HEK293 (cell line): ENCODE measurements at regions not wholly inside any gene's neighbourhood (a gene's known extent, or its start where the extent isn't known, plus 50 kb on each side); places are given as distances from the start of the nearest gene placed in this dataset.

Experiments used
- CTCF ChIA-PET: fragments of 350-600 bp; formaldehyde crosslinking; extraction: SDS; loops from one replicate; lab custom pipeline; 2021; ENCODE audit warnings: antibody characterized with exemption; lab: Yijun Ruan, JAX
- POLR2A ChIA-PET: fragments of 300-600 bp; formaldehyde crosslinking; extraction: SDS; loops from one replicate; lab custom pipeline; 2020; ENCODE audit warnings: antibody characterized with exemption, inconsistent platforms; lab: Yijun Ruan, JAX
- H3K27ac ChIP-seq: fragments of 200-500 bp; sonication (Bioruptor generic); 2 replicates; pipeline ENCODE4 v1.5.1; 2014; ENCODE audit warnings: low read depth, low read length, control low read depth, inconsistent platforms; ENCODE audit errors: extremely low read depth
- H3K36me3 ChIP-seq, 2 experiments: fragments of 200-500 bp in 1 of 2; sonication (Bioruptor generic) in 1 of 2; 1 replicate in 1 of 2; 2 replicates in 1 of 2; pipeline ENCODE4 v1.5.1; 2014 to 2017; ENCODE audit warnings: inconsistent platforms in 2 of 2, low read length in 2 of 2; ENCODE audit not compliant: control insufficient read depth in 2 of 2, insufficient read depth in 1 of 2
- H3K4me1 ChIP-seq: fragments of 200-500 bp; sonication (Bioruptor generic); 2 replicates; pipeline ENCODE4 v1.5.1; 2014; ENCODE audit warnings: mild to moderate bottlenecking, low read length, inconsistent platforms; ENCODE audit not compliant: control insufficient read depth, insufficient read depth
- H3K4me3 ChIP-seq: 2 replicates; pipeline ENCODE4 v1.5.1; 2011; ENCODE audit warnings: low read depth, mild to moderate bottlenecking, control low read depth, low read length, moderate library complexity
- H3K9me3 ChIP-seq: fragments of 200-500 bp; sonication (Bioruptor generic); 2 replicates; pipeline ENCODE4 v1.5.1; 2014; ENCODE audit warnings: low read depth, low read length, inconsistent platforms; ENCODE audit not compliant: control insufficient read depth, insufficient read depth
- GLIS1 ChIP-seq: fragments of 450-650 bp; formaldehyde crosslinking; IDR thresholded peaks from 2 replicates; pipeline ENCODE4 v1.5.1; 2016; ENCODE audit warnings: missing biosample characterization, missing genetic modification characterization
- HOXC10 ChIP-seq: sonication (generic); formaldehyde crosslinking; IDR thresholded peaks from 2 replicates; pipeline ENCODE4 v1.8.1; 2023; ENCODE audit warnings: mild to moderate bottlenecking, missing genetic modification reagents
- HOXD13 ChIP-seq: sonication (generic); formaldehyde crosslinking; IDR thresholded peaks from 2 replicates; pipeline ENCODE4 v1.8.0; 2022; ENCODE audit warnings: missing genetic modification reagents, borderline replicate concordance
- RBAK ChIP-seq: fragments of 450-650 bp; formaldehyde crosslinking; IDR thresholded peaks from 2 replicates; pipeline ENCODE4 v1.5.1; 2016; ENCODE audit warnings: missing biosample characterization, missing genetic modification characterization
- REPIN1 ChIP-seq: fragments of 450-650 bp; formaldehyde crosslinking; IDR thresholded peaks from 2 replicates; pipeline ENCODE4 v1.5.1; 2017; ENCODE audit warnings: missing biosample characterization, missing genetic modification characterization, low read depth
- SCRT2 ChIP-seq: fragments of 450-650 bp; formaldehyde crosslinking; IDR thresholded peaks from 2 replicates; pipeline ENCODE4 v1.5.1; 2016; ENCODE audit warnings: missing biosample characterization, missing genetic modification characterization
- SETDB1 ChIP-seq: IDR thresholded peaks from one replicate; pipeline ENCODE4 v1.6.1; 2017; ENCODE audit warnings: mild to moderate bottlenecking, low read length, moderate library complexity, mixed read lengths; ENCODE audit not compliant: insufficient read length
- TCF7L2 ChIP-seq: IDR thresholded peaks from 2 replicates; pipeline ENCODE4 v1.6.1; 2011; ENCODE audit warnings: low read depth, mild to moderate bottlenecking, inconsistent platforms, low read length, moderate library complexity, borderline replicate concordance
- ZFHX2 ChIP-seq: fragments of 450-650 bp; formaldehyde crosslinking; conservative IDR thresholded peaks from 2 replicates; pipeline ENCODE4 v1.5.1; 2016; ENCODE audit warnings: missing biosample characterization, missing genetic modification characterization
- ZNF112 ChIP-seq: fragments of 450-650 bp; formaldehyde crosslinking; IDR thresholded peaks from 2 replicates; pipeline ENCODE4 v1.5.0; 2017; ENCODE audit warnings: missing biosample characterization, missing genetic modification characterization
- ZNF19 ChIP-seq: fragments of 450-650 bp; formaldehyde crosslinking; IDR thresholded peaks from 2 replicates; pipeline ENCODE4; 2016; ENCODE audit warnings: missing biosample characterization, missing genetic modification characterization, low read depth
- ZNF211 ChIP-seq: fragments of 450-650 bp; formaldehyde crosslinking; IDR thresholded peaks from 2 replicates; pipeline ENCODE4 v1.5.1; 2016; ENCODE audit warnings: low read depth, missing biosample characterization, missing genetic modification characterization
- ZNF24 ChIP-seq: fragments of 450-650 bp; formaldehyde crosslinking; IDR thresholded peaks from 2 replicates; pipeline ENCODE4 v1.5.1; 2016; ENCODE audit warnings: missing biosample characterization, missing genetic modification characterization
- ZNF248 ChIP-seq: fragments of 450-650 bp; formaldehyde crosslinking; IDR thresholded peaks from 2 replicates; pipeline ENCODE4 v1.5.1; 2017; ENCODE audit warnings: missing biosample characterization, missing genetic modification characterization
- ZNF391 ChIP-seq: fragments of 450-650 bp; formaldehyde crosslinking; IDR thresholded peaks from 2 replicates; pipeline ENCODE4 v1.5.1; 2016; ENCODE audit warnings: low read depth, missing biosample characterization, missing genetic modification characterization, borderline replicate concordance
- ZNF530 ChIP-seq: fragments of 450-650 bp; formaldehyde crosslinking; IDR thresholded peaks from 2 replicates; pipeline ENCODE4 v1.5.1; 2016; ENCODE audit warnings: low read depth, missing biosample characterization, missing genetic modification characterization
- ZNF544 ChIP-seq: fragments of 450-650 bp; formaldehyde crosslinking; IDR thresholded peaks from 2 replicates; pipeline ENCODE4 v1.5.0; 2017; ENCODE audit warnings: missing biosample characterization, missing genetic modification characterization
- ZNF571 ChIP-seq: fragments of 450-650 bp; formaldehyde crosslinking; IDR thresholded peaks from 2 replicates; pipeline ENCODE4 v1.5.0; 2017; ENCODE audit warnings: missing biosample characterization, missing genetic modification characterization
- ZNF621 ChIP-seq: fragments of 450-650 bp; formaldehyde crosslinking; IDR thresholded peaks from 2 replicates; pipeline ENCODE4 v1.5.1; 2017; ENCODE audit warnings: missing biosample characterization, missing genetic modification characterization
- ZNF660 ChIP-seq: fragments of 450-650 bp; IDR thresholded peaks from 2 replicates; pipeline ENCODE4 v1.5.1; 2018; ENCODE audit warnings: missing biosample characterization, mild to moderate bottlenecking, missing genetic modification characterization
- ZNF791 ChIP-seq: fragments of 450-650 bp; formaldehyde crosslinking; IDR thresholded peaks from 2 replicates; pipeline ENCODE4 v1.5.1; 2016; ENCODE audit warnings: missing biosample characterization, missing genetic modification characterization
- ZNF830 ChIP-seq: fragments of 450-650 bp; IDR thresholded peaks from 2 replicates; pipeline ENCODE4 v1.5.0; 2018; ENCODE audit warnings: missing biosample characterization, missing genetic modification characterization, low read depth, mild to moderate bottlenecking, moderate library complexity
- ZSCAN16 ChIP-seq: fragments of 450-650 bp; formaldehyde crosslinking; IDR thresholded peaks from 2 replicates; pipeline ENCODE4 v1.5.1; 2016; ENCODE audit warnings: missing biosample characterization, missing genetic modification characterization
- TF ChIP-seq, protein P1 (sequence below): fragments of 450-650 bp; formaldehyde crosslinking; IDR thresholded peaks from 2 replicates; pipeline ENCODE4 v1.5.1; 2016; ENCODE audit warnings: missing biosample characterization, missing genetic modification characterization
- TF ChIP-seq, protein P2 (sequence below): fragments of 450-650 bp; formaldehyde crosslinking; optimal IDR thresholded peaks from 2 replicates; pipeline ENCODE3; 2016; ENCODE audit warnings: missing biosample characterization, mild to moderate bottlenecking, missing genetic modification characterization
- TF ChIP-seq, protein P3 (sequence below): fragments of 450-650 bp; formaldehyde crosslinking; IDR thresholded peaks from 2 replicates; pipeline ENCODE4 v1.5.1; 2016; ENCODE audit warnings: missing biosample characterization, missing genetic modification characterization
- TF ChIP-seq, protein P4 (sequence below): fragments of 450-650 bp; formaldehyde crosslinking; IDR thresholded peaks from 2 replicates; pipeline ENCODE4 v1.5.1; 2016; ENCODE audit warnings: missing biosample characterization, missing genetic modification characterization
- TF ChIP-seq, protein P5 (sequence below): fragments of 450-650 bp; formaldehyde crosslinking; IDR thresholded peaks from 2 replicates; pipeline ENCODE4 v1.5.1; 2017; ENCODE audit warnings: missing biosample characterization, missing genetic modification characterization
- TF ChIP-seq, protein P6 (sequence below): fragments of 450-650 bp; formaldehyde crosslinking; IDR thresholded peaks from 2 replicates; pipeline ENCODE4 v1.5.0; 2017; ENCODE audit warnings: missing biosample characterization, missing genetic modification characterization, borderline replicate concordance

DNA sequence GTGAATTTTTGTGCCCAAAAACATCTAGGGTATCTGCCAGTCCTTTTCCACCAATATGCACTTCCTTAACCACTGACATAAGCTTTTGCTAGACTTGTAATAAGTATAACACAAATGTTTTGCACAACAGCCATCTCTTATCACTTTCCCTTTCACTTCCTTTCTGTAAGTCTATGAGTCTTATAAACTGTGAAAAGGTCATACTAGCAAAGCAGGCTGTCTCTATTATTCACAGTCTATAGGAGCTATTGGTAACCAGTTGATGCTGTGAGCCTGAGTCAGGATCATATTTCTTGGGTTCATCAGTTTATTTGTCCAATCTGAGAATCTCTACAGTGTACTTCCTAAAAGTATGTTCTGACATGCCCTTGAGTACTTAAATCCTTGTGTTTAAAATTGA, 172.6 kb downstream of the CHRM3 start:
- Histone ChIP-seq H3K9me3 (no peaks in the 10 kb centered on the region), H3K27ac (no peak overlapping the region)
- CTCF ChIA-PET = no interaction called here

DNA sequence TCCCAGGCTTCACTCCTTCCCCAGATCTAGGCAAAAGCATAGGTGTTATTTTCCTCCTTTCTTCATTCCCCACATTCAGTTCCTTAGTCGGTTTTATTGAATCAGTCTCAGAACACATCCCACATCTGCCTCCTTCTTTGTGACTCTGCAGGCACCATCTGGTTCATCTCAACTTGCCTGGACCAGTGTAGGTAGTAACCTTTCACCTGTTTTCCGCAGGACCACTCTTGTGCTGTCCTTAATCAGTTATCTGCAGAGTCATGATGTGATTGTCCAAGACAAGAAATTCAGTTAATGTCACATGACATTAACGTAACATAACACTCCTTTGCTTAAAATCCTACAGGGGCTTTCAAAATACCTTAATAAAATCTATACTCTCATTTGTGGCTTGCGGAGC, 174.6 kb downstream of the CHRM3 start:
- CTCF ChIA-PET = no interaction called here
- Histone ChIP-seq H3K27ac (no peak overlapping the region), H3K4me1 (no peaks in the 10 kb centered on the region), H3K9me3 (no peaks in the 10 kb centered on the region), H3K36me3 (no peaks in the 10 kb centered on the region), H3K4me3 (no peak overlapping the region)
- POLR2A ChIA-PET = no interaction called here
- TF ChIP-seq ZNF830 (tag by site-specific recombination) = no peak
- no peak for TF ChIP-seq SETDB1
- TF ChIP-seq, protein P1, sequence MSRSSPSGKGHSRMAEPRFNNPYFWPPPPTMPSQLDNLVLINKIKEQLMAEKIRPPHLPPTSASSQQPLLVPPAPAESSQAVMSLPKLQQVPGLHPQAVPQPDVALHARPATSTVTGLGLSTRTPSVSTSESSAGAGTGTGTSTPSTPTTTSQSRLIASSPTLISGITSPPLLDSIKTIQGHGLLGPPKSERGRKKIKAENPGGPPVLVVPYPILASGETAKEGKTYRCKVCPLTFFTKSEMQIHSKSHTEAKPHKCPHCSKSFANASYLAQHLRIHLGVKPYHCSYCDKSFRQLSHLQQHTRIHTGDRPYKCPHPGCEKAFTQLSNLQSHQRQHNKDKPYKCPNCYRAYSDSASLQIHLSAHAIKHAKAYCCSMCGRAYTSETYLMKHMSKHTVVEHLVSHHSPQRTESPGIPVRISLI = no peak
- no peak for TF ChIP-seq ZNF211
- no peak for TF ChIP-seq ZSCAN16 (tag by site-specific recombination)
- TF ChIP-seq ZNF530 = no peak
- no peak for TF ChIP-seq ZNF24
- TF ChIP-seq, protein P2, sequence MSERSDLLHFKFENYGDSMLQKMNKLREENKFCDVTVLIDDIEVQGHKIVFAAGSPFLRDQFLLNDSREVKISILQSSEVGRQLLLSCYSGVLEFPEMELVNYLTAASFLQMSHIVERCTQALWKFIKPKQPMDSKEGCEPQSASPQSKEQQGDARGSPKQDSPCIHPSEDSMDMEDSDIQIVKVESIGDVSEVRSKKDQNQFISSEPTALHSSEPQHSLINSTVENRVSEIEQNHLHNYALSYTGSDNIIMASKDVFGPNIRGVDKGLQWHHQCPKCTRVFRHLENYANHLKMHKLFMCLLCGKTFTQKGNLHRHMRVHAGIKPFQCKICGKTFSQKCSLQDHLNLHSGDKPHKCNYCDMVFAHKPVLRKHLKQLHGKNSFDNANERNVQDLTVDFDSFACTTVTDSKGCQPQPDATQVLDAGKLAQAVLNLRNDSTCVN (tag by site-specific recombination) = no peak
- TF ChIP-seq GLIS1 (tag by site-specific recombination) = no peak
- no peak for TF ChIP-seq ZNF112 (tag by site-specific recombination)
- no peak for TF ChIP-seq TCF7L2
- TF ChIP-seq, protein P3, sequence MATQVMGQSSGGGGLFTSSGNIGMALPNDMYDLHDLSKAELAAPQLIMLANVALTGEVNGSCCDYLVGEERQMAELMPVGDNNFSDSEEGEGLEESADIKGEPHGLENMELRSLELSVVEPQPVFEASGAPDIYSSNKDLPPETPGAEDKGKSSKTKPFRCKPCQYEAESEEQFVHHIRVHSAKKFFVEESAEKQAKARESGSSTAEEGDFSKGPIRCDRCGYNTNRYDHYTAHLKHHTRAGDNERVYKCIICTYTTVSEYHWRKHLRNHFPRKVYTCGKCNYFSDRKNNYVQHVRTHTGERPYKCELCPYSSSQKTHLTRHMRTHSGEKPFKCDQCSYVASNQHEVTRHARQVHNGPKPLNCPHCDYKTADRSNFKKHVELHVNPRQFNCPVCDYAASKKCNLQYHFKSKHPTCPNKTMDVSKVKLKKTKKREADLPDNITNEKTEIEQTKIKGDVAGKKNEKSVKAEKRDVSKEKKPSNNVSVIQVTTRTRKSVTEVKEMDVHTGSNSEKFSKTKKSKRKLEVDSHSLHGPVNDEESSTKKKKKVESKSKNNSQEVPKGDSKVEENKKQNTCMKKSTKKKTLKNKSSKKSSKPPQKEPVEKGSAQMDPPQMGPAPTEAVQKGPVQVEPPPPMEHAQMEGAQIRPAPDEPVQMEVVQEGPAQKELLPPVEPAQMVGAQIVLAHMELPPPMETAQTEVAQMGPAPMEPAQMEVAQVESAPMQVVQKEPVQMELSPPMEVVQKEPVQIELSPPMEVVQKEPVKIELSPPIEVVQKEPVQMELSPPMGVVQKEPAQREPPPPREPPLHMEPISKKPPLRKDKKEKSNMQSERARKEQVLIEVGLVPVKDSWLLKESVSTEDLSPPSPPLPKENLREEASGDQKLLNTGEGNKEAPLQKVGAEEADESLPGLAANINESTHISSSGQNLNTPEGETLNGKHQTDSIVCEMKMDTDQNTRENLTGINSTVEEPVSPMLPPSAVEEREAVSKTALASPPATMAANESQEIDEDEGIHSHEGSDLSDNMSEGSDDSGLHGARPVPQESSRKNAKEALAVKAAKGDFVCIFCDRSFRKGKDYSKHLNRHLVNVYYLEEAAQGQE (tag by site-specific recombination) = no peak
- TF ChIP-seq, protein P4, sequence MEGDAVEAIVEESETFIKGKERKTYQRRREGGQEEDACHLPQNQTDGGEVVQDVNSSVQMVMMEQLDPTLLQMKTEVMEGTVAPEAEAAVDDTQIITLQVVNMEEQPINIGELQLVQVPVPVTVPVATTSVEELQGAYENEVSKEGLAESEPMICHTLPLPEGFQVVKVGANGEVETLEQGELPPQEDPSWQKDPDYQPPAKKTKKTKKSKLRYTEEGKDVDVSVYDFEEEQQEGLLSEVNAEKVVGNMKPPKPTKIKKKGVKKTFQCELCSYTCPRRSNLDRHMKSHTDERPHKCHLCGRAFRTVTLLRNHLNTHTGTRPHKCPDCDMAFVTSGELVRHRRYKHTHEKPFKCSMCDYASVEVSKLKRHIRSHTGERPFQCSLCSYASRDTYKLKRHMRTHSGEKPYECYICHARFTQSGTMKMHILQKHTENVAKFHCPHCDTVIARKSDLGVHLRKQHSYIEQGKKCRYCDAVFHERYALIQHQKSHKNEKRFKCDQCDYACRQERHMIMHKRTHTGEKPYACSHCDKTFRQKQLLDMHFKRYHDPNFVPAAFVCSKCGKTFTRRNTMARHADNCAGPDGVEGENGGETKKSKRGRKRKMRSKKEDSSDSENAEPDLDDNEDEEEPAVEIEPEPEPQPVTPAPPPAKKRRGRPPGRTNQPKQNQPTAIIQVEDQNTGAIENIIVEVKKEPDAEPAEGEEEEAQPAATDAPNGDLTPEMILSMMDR = no peak
- TF ChIP-seq ZNF544 (tag by site-specific recombination) = no peak

More for the DNA sequence above, 172.6 kb downstream of the CHRM3 start:
- Histone ChIP-seq H3K36me3 (no peaks in the 10 kb centered on the region), H3K4me3 (no peak overlapping the region), H3K4me1 (no peaks in the 10 kb centered on the region)
- POLR2A ChIA-PET = no interaction called here
- TF ChIP-seq REPIN1 (tag by site-specific recombination) (no peak), SCRT2 (no peak), ZNF571 (tag by site-specific recombination) (no peak), ZNF791 (tag by site-specific recombination) (no peak), ZNF19 (no peak), ZNF248 (tag by site-specific recombination) (no peak), ZNF660 (tag by site-specific recombination) (no peak), HOXD13 (CRISPR knock-in tag) (no peak), ZNF621 (no peak), ZNF391 (tag by site-specific recombination) (no peak), GLIS1 (tag by site-specific recombination) (no peak), ZFHX2 (tag by site-specific recombination) (no peak), RBAK (tag by site-specific recombination) (no peak), HOXC10 (CRISPR knock-in tag) (no peak)
- TF ChIP-seq, protein P5, sequence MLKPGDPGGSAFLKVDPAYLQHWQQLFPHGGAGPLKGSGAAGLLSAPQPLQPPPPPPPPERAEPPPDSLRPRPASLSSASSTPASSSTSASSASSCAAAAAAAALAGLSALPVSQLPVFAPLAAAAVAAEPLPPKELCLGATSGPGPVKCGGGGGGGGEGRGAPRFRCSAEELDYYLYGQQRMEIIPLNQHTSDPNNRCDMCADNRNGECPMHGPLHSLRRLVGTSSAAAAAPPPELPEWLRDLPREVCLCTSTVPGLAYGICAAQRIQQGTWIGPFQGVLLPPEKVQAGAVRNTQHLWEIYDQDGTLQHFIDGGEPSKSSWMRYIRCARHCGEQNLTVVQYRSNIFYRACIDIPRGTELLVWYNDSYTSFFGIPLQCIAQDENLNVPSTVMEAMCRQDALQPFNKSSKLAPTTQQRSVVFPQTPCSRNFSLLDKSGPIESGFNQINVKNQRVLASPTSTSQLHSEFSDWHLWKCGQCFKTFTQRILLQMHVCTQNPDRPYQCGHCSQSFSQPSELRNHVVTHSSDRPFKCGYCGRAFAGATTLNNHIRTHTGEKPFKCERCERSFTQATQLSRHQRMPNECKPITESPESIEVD = no peak
- TF ChIP-seq, protein P6, sequence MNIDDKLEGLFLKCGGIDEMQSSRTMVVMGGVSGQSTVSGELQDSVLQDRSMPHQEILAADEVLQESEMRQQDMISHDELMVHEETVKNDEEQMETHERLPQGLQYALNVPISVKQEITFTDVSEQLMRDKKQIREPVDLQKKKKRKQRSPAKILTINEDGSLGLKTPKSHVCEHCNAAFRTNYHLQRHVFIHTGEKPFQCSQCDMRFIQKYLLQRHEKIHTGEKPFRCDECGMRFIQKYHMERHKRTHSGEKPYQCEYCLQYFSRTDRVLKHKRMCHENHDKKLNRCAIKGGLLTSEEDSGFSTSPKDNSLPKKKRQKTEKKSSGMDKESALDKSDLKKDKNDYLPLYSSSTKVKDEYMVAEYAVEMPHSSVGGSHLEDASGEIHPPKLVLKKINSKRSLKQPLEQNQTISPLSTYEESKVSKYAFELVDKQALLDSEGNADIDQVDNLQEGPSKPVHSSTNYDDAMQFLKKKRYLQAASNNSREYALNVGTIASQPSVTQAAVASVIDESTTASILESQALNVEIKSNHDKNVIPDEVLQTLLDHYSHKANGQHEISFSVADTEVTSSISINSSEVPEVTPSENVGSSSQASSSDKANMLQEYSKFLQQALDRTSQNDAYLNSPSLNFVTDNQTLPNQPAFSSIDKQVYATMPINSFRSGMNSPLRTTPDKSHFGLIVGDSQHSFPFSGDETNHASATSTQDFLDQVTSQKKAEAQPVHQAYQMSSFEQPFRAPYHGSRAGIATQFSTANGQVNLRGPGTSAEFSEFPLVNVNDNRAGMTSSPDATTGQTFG (tag by site-specific recombination) = no peak
